ENCODE measurements at regions not wholly inside any gene's neighbourhood (a gene's known extent, or its start where the extent isn't known, plus 50 kb on each side); places are given as distances from the start of the nearest gene placed in this dataset.

DNA sequence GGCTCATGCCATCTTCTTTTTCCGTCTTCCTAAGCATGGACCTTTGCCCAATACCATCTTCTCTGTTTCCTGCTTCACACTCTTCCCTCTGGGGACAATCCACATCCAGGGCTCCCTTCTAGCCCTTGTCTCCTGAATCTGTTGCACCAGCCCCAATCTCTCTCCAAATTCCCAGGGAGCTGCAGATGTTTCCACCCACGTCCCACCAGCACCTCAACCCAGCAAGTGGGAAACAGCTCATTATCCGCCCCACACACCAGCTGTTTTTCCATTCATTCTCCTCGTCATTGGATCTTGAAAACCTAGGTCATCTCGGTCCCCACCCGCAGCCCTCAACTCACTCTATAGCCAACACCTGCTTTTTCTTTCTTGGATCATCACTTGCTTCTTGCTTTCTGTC is 185.0 kb upstream of the CDYL start:
- in situ Hi-C loops (cut with MboI; ENCODE audit: low sequenced_read_pairs), result no loop called here

DNA sequence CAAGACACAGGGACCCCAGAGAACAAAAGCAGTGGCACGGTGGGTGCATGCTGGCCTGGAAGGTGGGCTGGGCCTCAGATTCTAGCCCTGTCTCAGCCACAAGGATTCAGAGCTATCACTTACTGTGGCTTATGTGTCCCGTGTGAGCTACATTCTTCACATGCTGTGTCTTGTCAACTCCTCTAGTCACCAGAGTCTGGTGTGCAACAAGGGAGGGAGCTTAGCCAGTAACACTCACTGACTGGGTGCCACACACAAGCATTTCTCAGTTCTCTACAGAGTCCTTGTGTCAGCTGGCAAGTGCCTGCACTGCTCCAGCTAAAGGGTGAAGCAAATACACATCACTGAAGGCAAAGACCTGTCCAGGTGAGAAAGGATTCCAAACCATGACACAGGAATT is 186.9 kb upstream of the CDYL start:
- in situ Hi-C loops (cut with MboI; ENCODE audit: low sequenced_read_pairs), result no loop called here

DNA sequence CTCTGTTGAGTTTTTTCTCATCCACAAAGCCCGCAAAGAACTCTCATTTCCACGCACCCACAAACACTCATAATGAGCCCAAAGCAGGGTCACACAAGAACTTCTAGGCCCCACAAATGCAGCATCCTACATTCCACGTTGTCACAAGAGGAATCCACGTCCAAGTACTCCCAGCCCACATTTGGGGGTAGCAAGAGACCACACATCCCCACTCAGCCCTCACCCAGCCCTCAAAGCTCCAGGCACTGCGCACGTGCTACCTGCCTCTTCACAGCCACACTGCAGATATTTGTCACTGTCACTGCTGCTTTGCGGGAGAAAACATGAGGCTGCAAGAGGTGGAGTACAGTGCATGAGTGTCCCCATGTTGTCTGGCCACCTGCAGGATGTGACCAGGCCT is 187.6 kb upstream of the CDYL start:
- in situ Hi-C loops (cut with MboI; ENCODE audit: low sequenced_read_pairs), result no loop called here

DNA sequence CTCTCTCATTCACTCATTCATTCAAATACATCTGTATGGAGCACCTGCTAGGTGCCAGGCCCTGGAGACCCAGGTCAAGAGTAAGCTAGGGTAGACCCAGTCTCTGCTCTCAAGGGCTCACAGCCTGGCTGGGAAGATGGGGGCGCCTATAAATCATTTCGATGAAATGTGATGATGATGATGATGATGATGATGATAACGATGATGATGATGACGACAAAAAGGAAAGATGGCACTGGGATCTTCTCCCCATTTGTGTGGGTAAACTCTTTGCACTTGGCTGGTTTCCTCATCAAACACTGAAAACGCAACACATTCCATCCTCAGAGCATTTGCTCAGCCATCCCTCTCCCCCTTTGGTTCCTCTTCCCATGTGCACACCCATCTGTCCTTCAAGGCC is 188.0 kb upstream of the CDYL start:
- in situ Hi-C loops (cut with MboI; ENCODE audit: low sequenced_read_pairs), result no loop called here

- in situ Hi-C loops (cut with MboI; ENCODE audit: low sequenced_read_pairs), result no loop called here
Measured at GRCh38 chr6:4587171-4587570, 189.0 kb upstream of the CDYL start.

DNA sequence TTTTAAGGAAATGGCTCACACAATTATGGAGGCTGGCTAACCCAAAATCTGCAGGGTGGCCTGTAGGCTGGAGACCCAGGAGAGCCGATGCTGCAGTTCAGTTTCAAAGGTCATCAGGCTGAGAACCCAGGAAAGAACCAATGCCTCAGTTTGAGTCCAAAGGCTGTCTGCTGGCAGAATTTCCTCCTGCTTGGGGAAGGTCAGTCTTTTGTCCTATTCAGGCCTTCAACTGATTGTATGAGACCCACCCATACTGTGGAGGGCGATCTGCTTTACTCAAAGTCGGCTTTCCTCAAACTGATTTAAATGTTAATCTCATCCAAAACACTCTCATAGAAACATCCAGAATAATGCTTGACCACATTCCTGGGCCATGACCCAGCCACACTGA is 189.7 kb upstream of the CDYL start:
- in situ Hi-C loops (cut with MboI; ENCODE audit: low sequenced_read_pairs), result no loop called here

DNA sequence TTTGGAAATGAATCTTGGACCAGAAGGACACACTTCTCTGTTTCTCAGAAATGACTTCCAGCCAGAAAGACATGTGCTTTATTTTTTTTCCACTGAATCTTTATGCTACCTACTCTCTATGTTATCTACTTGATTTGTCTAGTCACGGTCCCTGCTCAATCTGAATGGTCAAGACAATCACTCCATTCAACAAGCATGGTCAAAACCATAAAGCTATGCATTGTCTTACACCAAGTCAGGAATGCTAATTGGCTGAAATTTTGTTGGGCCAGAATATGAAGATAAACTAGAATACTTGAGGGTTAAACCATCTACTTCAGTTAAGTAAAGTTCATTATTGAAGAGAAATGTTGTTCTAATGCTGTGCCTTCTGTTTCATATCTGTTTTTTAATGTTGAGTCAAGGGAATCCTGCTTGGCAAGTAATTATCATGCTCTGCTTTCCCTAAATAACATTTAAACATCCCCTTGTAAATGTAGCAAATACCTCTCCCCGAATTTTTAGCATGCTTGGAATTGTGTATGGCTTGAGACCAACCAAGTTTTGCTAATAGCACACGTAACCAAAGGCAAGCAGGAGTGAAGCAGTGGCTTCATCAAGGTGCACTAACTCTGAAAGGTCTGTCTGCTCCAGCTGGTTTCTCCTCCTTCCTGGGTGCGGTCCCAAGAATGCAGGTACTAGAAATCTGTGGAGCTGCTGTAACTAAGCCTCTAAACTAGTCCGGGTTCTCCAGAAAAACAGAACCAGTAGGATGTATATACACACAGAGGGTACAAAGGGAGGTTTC is 190.3 kb upstream of the CDYL start:
- in situ Hi-C loops (cut with MboI; ENCODE audit: low sequenced_read_pairs), result no loop called here

- in situ Hi-C loops (cut with MboI; ENCODE audit: low sequenced_read_pairs), result no loop called here
Measured at GRCh38 chr6:4584801-4585200, 191.4 kb upstream of the CDYL start.

- in situ Hi-C loops (cut with MboI; ENCODE audit: low sequenced_read_pairs), result no loop called here
Measured at GRCh38 chr6:4582506-4583417, 193.4 kb upstream of the CDYL start.

DNA sequence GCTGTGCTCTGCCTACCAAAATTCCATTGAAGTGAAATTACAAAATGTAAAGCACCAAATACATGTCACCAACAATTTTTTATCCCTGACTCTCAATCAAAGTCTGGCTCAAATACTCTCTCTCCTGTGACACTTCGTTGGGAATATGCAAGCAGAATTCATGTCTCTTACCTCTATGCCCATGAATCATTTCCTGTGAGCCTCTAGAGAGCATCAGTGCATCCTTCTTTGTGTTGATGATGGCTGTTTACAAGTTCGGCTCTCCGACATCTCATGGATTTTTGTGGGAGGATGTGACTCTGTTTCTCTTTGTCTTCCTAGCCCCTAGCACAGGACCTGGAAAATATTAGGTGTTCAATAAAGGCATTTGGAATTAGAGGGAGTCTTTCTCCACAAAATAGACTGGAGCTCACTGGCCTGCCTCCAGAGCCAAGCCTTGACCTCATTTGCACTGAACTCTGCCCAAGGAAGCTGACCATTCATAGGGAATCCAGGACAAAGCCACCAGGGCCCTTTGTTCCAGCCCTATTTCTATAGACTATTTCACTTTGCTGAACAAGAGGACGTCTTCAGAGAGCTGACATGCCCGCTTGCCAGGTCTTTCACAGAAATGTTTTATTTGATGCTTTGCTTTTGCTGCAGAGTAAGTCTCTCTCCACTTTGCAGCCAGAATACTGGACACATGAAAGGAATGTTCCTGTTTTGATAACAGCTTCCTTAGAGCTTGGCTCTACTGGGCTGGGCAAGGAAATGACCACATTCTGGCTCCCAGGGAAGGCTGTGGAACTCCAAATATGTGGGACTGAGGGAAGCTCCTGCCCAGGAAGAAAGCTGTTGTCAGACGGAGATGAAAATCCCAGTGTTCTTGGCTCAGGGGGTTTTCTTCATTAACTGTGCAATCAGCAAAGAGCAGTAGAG is 194.5 kb upstream of the CDYL start:
- in situ Hi-C loops (cut with MboI; ENCODE audit: low sequenced_read_pairs), result no loop called here

- in situ Hi-C loops (cut with MboI; ENCODE audit: low sequenced_read_pairs), result no loop called here
Measured at GRCh38 chr6:4580361-4580760, 195.8 kb upstream of the CDYL start.

DNA sequence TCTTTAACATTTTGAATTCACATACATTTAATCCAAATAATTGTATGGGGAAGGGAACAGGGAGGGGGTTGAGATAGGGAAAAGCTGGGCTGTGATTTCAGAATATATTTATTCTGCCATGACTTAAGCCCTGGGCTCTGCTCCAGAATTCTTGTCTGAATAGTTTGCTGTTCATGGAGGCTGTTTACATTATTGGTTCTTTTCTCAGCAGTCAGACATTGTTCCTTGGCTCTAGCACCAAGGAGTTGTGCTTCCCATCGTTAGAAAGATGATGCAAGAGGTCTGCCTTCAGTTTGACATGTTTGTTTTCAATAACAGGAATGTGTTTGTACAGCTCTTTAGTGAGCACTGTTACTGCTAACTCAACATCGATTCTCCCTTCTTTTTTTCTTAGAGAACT is 198.8 kb upstream of the CDYL start:
- in situ Hi-C loops (cut with MboI; ENCODE audit: low sequenced_read_pairs), result no loop called here

GRCh38 chr6:4575714-4576113 is 200.5 kb upstream of the CDYL start:
- in situ Hi-C loops (cut with MboI; ENCODE audit: low sequenced_read_pairs), result no loop called here

DNA sequence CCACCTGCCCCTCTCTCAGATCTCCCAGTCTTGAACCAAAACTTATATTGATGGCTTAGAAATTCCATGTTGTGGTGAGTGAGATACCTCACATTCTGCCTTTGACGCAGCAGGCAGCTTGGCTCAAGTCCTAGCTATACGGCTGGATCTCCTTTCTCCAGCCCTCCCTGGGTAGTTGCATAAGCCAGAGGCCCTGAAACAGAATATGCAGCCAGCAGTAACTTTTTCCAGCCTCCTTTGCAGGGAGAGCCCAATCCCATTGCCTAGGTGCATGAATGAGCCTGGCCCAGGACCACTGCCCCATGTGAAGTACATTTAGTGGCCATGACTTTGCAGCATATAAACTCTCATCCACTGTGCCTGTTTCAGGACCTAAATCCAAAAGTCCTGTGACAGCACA is 202.2 kb upstream of the CDYL start:
- in situ Hi-C loops (cut with MboI; ENCODE audit: low sequenced_read_pairs), result no loop called here

GRCh38 chr6:4571011-4571410 is 205.2 kb upstream of the CDYL start:
- in situ Hi-C loops (cut with MboI; ENCODE audit: low sequenced_read_pairs), result no loop called here

- in situ Hi-C loops (cut with MboI; ENCODE audit: low sequenced_read_pairs), result no loop called here
Measured at GRCh38 chr6:4568138-4568537, 208.1 kb upstream of the CDYL start.

- in situ Hi-C loops (cut with MboI; ENCODE audit: low sequenced_read_pairs), result no loop called here
Measured at GRCh38 chr6:4567141-4567540, 209.1 kb upstream of the CDYL start.

GRCh38 chr6:4565301-4566250 is 210.6 kb upstream of the CDYL start:
- in situ Hi-C loops (cut with MboI; ENCODE audit: low sequenced_read_pairs), result no loop called here

GRCh38 chr6:4564801-4565271 is 211.4 kb upstream of the CDYL start:
- in situ Hi-C loops (cut with MboI; ENCODE audit: low sequenced_read_pairs), result no loop called here

DNA sequence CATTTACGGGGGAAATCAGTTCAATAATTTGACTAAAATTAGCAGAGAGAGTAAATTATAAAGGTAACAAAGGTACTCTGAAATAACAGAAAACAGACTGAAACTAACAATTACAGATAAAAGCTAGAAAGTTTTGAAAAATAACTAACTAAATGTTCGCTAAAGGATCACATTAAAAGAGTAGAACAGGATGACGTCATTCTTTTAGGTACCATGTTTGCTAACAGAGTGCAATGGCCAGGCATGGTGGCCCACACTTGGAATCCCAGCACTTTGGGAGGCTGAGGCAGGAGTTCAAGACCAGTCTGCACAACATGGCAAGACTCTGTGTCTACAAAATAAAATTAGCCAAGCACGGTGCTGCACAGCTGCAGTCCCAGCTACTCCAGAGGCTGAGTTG is 212.3 kb upstream of the CDYL start:
- in situ Hi-C loops (cut with MboI; ENCODE audit: low sequenced_read_pairs), result no loop called here
